SK-N-SH (cell line): ENCODE measurements at regions not wholly inside any gene's neighbourhood (a gene's known extent, or its start where the extent isn't known, plus 50 kb on each side); places are given as distances from the start of the nearest gene placed in this dataset.

ENCODE experiments used
- CTCF ChIA-PET: fragments of 300-600, 350-600 bp; formaldehyde crosslinking; extraction: SDS; loops from one replicate; lab custom pipeline; 2021; lab: Yijun Ruan, JAX
- POLR2A ChIA-PET: fragments of 350-600 bp; sonication (Branson Sonifier 250); formaldehyde crosslinking; extraction: SDS; loops from one replicate; lab custom pipeline; 2020; ENCODE audit warnings: antibody characterized with exemption, inconsistent platforms; lab: Yijun Ruan, JAX
- DNase-seq: peaks from one replicate; pipeline ENCODE4 v3.0.0; 2012
- H2AFZ ChIP-seq: fragments of 200-600 bp; sonication (generic); 2 replicates; pipeline ENCODE4 v1.8.1; 2016; ENCODE audit warnings: antibody characterized with exemption, mild to moderate bottlenecking, low read depth
- H3F3A ChIP-seq: fragments of 200-600 bp; sonication (generic); replicated peaks from 2 replicates; pipeline ENCODE3; 2016; ENCODE audit warnings: antibody characterized with exemption, mild to moderate bottlenecking; ENCODE audit not compliant: insufficient read depth
- H3K27ac ChIP-seq, 2 experiments: fragments of 200-500 bp in 1 of 2; fragments of 200-600 bp in 1 of 2; sonication (Bioruptor generic) in 1 of 2; sonication (generic), shearing (Covaris generic) in 1 of 2; 2 replicates each; pipeline versions ENCODE4 v1.5.1 to v1.6.1; 2014 to 2016; ENCODE audit warnings: low read depth in 2 of 2, inconsistent platforms in 1 of 2, low read length in 1 of 2, mild to moderate bottlenecking in 1 of 2, mixed read lengths in 1 of 2
- H3K27me3 ChIP-seq: fragments of 200-600 bp; sonication (generic), shearing (Covaris generic); 2 replicates; pipeline ENCODE4 v1.6.1; 2016; ENCODE audit warnings: mixed run types; ENCODE audit not compliant: insufficient read depth
- H3K36me3 ChIP-seq, 2 experiments: fragments of 200-500 bp in 1 of 2; fragments of 200-600 bp in 1 of 2; sonication (Bioruptor generic) in 1 of 2; sonication (generic) in 1 of 2; replicated peaks in 1 of 2; 2 replicates each; pipeline versions ENCODE3 to v1.5.1; 2014 to 2016; ENCODE audit warnings: low read length in 1 of 2, mild to moderate bottlenecking in 1 of 2; ENCODE audit not compliant: insufficient read depth in 2 of 2, control insufficient read depth in 1 of 2
- H3K4me1 ChIP-seq, 2 experiments: fragments of 200-500 bp in 1 of 2; fragments of 200-600 bp in 1 of 2; sonication (Bioruptor generic) in 1 of 2; sonication (generic), shearing (Covaris generic) in 1 of 2; 2 replicates each; pipeline versions ENCODE4 v1.5.1 to v1.6.1; 2014 to 2016; ENCODE audit warnings: low read depth in 1 of 2, low read length in 1 of 2, mixed run types in 1 of 2; ENCODE audit not compliant: insufficient read depth in 2 of 2, control insufficient read depth in 1 of 2
- H3K4me2 ChIP-seq: fragments of 200-600 bp; sonication (generic), shearing (Covaris generic); 2 replicates; pipeline ENCODE4 v1.6.1; 2017; ENCODE audit warnings: mixed run types
- H3K4me3 ChIP-seq, 2 experiments: fragments of 200-500 bp in 1 of 2; fragments of 200-600 bp in 1 of 2; sonication (Bioruptor generic) in 1 of 2; sonication (generic), shearing (Covaris generic) in 1 of 2; 2 replicates each; pipeline versions ENCODE4 v1.5.1 to v1.8.1; 2014 to 2016; ENCODE audit warnings: low read depth in 2 of 2, inconsistent platforms in 1 of 2, low read length in 1 of 2, mild to moderate bottlenecking in 1 of 2, mixed read lengths in 1 of 2, moderate library complexity in 1 of 2
- H3K79me2 ChIP-seq: fragments of 200-600 bp; sonication (generic); 2 replicates; pipeline ENCODE4 v1.8.1; 2017; ENCODE audit warnings: mild to moderate bottlenecking; ENCODE audit not compliant: insufficient read depth
- H3K9ac ChIP-seq: fragments of 200-600 bp; sonication (generic); 2 replicates; pipeline ENCODE4 v1.6.1; 2017; ENCODE audit warnings: mixed run types
- H3K9me2 ChIP-seq: fragments of 200-600 bp; sonication (generic); 2 replicates; pipeline ENCODE4 v1.6.1; 2017; ENCODE audit warnings: mixed run types
- H3K9me3 ChIP-seq: fragments of 200-600 bp; sonication (generic); 2 replicates; pipeline ENCODE4 v1.6.1; 2017; ENCODE audit warnings: mixed run types, mild to moderate bottlenecking, moderate library complexity
- H4K20me1 ChIP-seq: fragments of 200-600 bp; sonication (generic); 2 replicates; pipeline ENCODE4 v1.6.1; 2017; ENCODE audit warnings: mild to moderate bottlenecking, mixed run types; ENCODE audit not compliant: insufficient read depth
- CHD2 ChIP-seq: fragments of 150-350 bp; IDR thresholded peaks from 2 replicates; pipeline ENCODE4 v1.6.1; 2018; ENCODE audit warnings: low read length; ENCODE audit not compliant: partially characterized antibody
- ELF1 ChIP-seq: IDR thresholded peaks from 2 replicates; pipeline ENCODE4 v1.4.0; 2012
- EZH2phosphoT487 ChIP-seq: fragments of 200-600 bp; sonication (generic); IDR thresholded peaks from 2 replicates; pipeline ENCODE4 v1.6.1; 2017; ENCODE audit warnings: low read depth, mixed run types, mild to moderate bottlenecking, antibody characterized with exemption, moderate library complexity, borderline replicate concordance
- FOSL2 ChIP-seq: IDR thresholded peaks from 2 replicates; pipeline ENCODE4 v1.4.0; 2012; ENCODE audit warnings: low read depth, mild to moderate bottlenecking, moderate library complexity, borderline replicate concordance
- FOXJ3 ChIP-seq: sonication (generic); formaldehyde crosslinking; IDR thresholded peaks from 2 replicates; pipeline ENCODE4 v1.5.1; 2020; ENCODE audit warnings: mild to moderate bottlenecking, missing genetic modification reagents
- FOXM1 ChIP-seq: IDR thresholded peaks from 2 replicates; pipeline ENCODE4 v1.4.0; 2012; ENCODE audit warnings: low read depth, mild to moderate bottlenecking
- GABPA ChIP-seq: IDR thresholded peaks from 2 replicates; pipeline ENCODE4 v1.4.0; 2012; ENCODE audit warnings: low read depth, mild to moderate bottlenecking
- JUND ChIP-seq: IDR thresholded peaks from 2 replicates; pipeline ENCODE4 v1.4.0; 2012
- MEF2A ChIP-seq: IDR thresholded peaks from 2 replicates; pipeline ENCODE4 v1.4.0; 2012; ENCODE audit warnings: low read depth, borderline replicate concordance
- MXI1 ChIP-seq: IDR thresholded peaks from 2 replicates; pipeline ENCODE4 v1.6.1; 2012; ENCODE audit warnings: mild to moderate bottlenecking, low read depth, low read length, improper control_type of control experiment
- NRF1 ChIP-seq: IDR thresholded peaks from 2 replicates; pipeline ENCODE4 v1.6.1; 2012; ENCODE audit warnings: low read depth, mild to moderate bottlenecking, low read length
- PBX3 ChIP-seq: IDR thresholded peaks from 2 replicates; pipeline ENCODE4; 2012
- RAD21 ChIP-seq: IDR thresholded peaks from 2 replicates; pipeline ENCODE4 v1.6.1; 2012; ENCODE audit warnings: mild to moderate bottlenecking, low read length
- RCOR1 ChIP-seq: fragments of 150-350 bp; IDR thresholded peaks from 2 replicates; pipeline ENCODE4 v1.6.1; 2017; ENCODE audit warnings: antibody characterized with exemption, low read length
- SIN3A ChIP-seq: IDR thresholded peaks from 2 replicates; pipeline ENCODE4 v1.6.1; 2012; ENCODE audit warnings: low read depth, mild to moderate bottlenecking, low read length, moderate library complexity, borderline replicate concordance
- TAF1 ChIP-seq: IDR thresholded peaks from 2 replicates; pipeline ENCODE4 v1.6.1; 2012; ENCODE audit warnings: low read depth, mild to moderate bottlenecking, low read length, moderate library complexity, borderline replicate concordance
- TCF12 ChIP-seq: IDR thresholded peaks from 2 replicates; pipeline ENCODE4 v1.4.0; 2012
- TEAD4 ChIP-seq: IDR thresholded peaks from 2 replicates; pipeline ENCODE4 v1.4.0; 2012; ENCODE audit warnings: mild to moderate bottlenecking, borderline replicate concordance; ENCODE audit not compliant: insufficient read depth
- YY1 ChIP-seq: IDR thresholded peaks from 2 replicates; pipeline ENCODE4 v1.4.0; 2012; ENCODE audit warnings: low read depth, mild to moderate bottlenecking
- WGBS: methylation state at CpG from one replicate; pipeline ENCODE4 v1.1.6; 2017; ENCODE audit warnings: low lambda C conversion rate; 5-methylcytosine and 5-hydroxymethylcytosine counted together
- TF ChIP-seq, protein P1 (sequence below): IDR thresholded peaks from 2 replicates; pipeline ENCODE4 v1.4.0; 2012; ENCODE audit warnings: low read depth, borderline replicate concordance
- TF ChIP-seq, protein P2 (sequence below): IDR thresholded peaks from 2 replicates; pipeline ENCODE4 v1.6.1; 2012; ENCODE audit warnings: mild to moderate bottlenecking, low read depth, low read length, moderate library complexity

GRCh38 chr12:91786499-91787272, 359.0 kb downstream of the BTG1 start:
- Histone ChIP-seq H3K27me3 (no peaks in the 10 kb centered on the region), H4K20me1 (no peaks in the 10 kb centered on the region), H3K9ac (no peak overlapping the region), H3K27ac (no peak overlapping the region), H2AFZ (no peak overlapping the region), H3F3A (no peaks in the 10 kb centered on the region), H3K4me2 (no peak overlapping the region), H3K9me3 (no peaks in the 10 kb centered on the region), H3K79me2 (no peaks in the 10 kb centered on the region), H3K4me1 (no peaks in the 10 kb centered on the region), H3K36me3 (no peaks in the 10 kb centered on the region), H3K4me3 (no peak overlapping the region), H3K9me2 (no peaks in the 10 kb centered on the region)
- TF ChIP-seq MEF2A (no peak), TEAD4 (no peak), FOSL2 (no peak), RAD21 (no peak), EZH2phosphoT487 (no peak), RCOR1 (no peak), FOXJ3 (no peak), YY1 (no peak), TAF1 (no peak), ELF1 (no peak)
- 72% methylated on average over 2 of the region's 2 CpGs for WGBS
- ChIA-PET POLR2A (no interaction called here), CTCF (interaction anchor here (0.8 kb wide), 1 partner anchor 25 kb away, joined by 3 read pairs; no protein-coding TSS in a partner anchor)
- DNase-seq, result no peak

- H3K9ac ChIP-seq, result no peak overlapping the region
- H3K27me3 ChIP-seq, result no peaks in the 10 kb centered on the region
- no peak overlapping the region for H3K4me3 ChIP-seq
- no peak overlapping the region for H3K4me2 ChIP-seq
- no peak for DNase-seq
- no peaks in the 10 kb centered on the region for H4K20me1 ChIP-seq
- no peaks in the 10 kb centered on the region for H3K79me2 ChIP-seq
- H3K36me3 ChIP-seq, result no peaks in the 10 kb centered on the region
- CTCF ChIA-PET, result no interaction called here
- H3K9me2 ChIP-seq, result no peaks in the 10 kb centered on the region
- no peak overlapping the region for H3K27ac ChIP-seq
- H3F3A ChIP-seq, result no peaks in the 10 kb centered on the region
- POLR2A ChIA-PET, result no interaction called here
- no peaks in the 10 kb centered on the region for H3K4me1 ChIP-seq
- WGBS, result 62% methylated on average over 6 of the region's 6 CpGs
- H2AFZ ChIP-seq, result no peak overlapping the region
- H3K9me3 ChIP-seq, result no peaks in the 10 kb centered on the region
- TF ChIP-seq, protein P1, sequence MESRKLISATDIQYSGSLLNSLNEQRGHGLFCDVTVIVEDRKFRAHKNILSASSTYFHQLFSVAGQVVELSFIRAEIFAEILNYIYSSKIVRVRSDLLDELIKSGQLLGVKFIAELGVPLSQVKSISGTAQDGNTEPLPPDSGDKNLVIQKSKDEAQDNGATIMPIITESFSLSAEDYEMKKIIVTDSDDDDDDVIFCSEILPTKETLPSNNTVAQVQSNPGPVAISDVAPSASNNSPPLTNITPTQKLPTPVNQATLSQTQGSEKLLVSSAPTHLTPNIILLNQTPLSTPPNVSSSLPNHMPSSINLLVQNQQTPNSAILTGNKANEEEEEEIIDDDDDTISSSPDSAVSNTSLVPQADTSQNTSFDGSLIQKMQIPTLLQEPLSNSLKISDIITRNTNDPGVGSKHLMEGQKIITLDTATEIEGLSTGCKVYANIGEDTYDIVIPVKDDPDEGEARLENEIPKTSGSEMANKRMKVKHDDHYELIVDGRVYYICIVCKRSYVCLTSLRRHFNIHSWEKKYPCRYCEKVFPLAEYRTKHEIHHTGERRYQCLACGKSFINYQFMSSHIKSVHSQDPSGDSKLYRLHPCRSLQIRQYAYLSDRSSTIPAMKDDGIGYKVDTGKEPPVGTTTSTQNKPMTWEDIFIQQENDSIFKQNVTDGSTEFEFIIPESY, result no peak
- no peak for TF ChIP-seq NRF1
- TF ChIP-seq TCF12, result no peak
- TF ChIP-seq MXI1, result no peak
- TF ChIP-seq JUND, result no peak
- TF ChIP-seq SIN3A, result no peak
- TF ChIP-seq RCOR1, result no peak
- no peak for TF ChIP-seq GABPA
- no peak for TF ChIP-seq FOXJ3
- TF ChIP-seq CHD2, result no peak
- TF ChIP-seq FOXM1, result no peak
- TF ChIP-seq PBX3, result no peak
- TF ChIP-seq, protein P2, sequence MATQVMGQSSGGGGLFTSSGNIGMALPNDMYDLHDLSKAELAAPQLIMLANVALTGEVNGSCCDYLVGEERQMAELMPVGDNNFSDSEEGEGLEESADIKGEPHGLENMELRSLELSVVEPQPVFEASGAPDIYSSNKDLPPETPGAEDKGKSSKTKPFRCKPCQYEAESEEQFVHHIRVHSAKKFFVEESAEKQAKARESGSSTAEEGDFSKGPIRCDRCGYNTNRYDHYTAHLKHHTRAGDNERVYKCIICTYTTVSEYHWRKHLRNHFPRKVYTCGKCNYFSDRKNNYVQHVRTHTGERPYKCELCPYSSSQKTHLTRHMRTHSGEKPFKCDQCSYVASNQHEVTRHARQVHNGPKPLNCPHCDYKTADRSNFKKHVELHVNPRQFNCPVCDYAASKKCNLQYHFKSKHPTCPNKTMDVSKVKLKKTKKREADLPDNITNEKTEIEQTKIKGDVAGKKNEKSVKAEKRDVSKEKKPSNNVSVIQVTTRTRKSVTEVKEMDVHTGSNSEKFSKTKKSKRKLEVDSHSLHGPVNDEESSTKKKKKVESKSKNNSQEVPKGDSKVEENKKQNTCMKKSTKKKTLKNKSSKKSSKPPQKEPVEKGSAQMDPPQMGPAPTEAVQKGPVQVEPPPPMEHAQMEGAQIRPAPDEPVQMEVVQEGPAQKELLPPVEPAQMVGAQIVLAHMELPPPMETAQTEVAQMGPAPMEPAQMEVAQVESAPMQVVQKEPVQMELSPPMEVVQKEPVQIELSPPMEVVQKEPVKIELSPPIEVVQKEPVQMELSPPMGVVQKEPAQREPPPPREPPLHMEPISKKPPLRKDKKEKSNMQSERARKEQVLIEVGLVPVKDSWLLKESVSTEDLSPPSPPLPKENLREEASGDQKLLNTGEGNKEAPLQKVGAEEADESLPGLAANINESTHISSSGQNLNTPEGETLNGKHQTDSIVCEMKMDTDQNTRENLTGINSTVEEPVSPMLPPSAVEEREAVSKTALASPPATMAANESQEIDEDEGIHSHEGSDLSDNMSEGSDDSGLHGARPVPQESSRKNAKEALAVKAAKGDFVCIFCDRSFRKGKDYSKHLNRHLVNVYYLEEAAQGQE, result no peak
- no peak for TF ChIP-seq YY1
Observed at GRCh38 chr12:91785655-91786498, 359.8 kb downstream of the BTG1 start.
